Mammary epithelial cell (primary cell): ENCODE measurements at regions not wholly inside any gene's neighbourhood (a gene's known extent, or its start where the extent isn't known, plus 50 kb on each side); places are given as distances from the start of the nearest gene placed in this dataset.

ENCODE experiments used
- CTCF ChIP-seq, 2 donors: IDR thresholded peaks in 1 of 2; conservative IDR thresholded peaks in 1 of 2; 2 replicates each; pipeline ENCODE4 v1.5.1; 2011 to 2012; ENCODE audit warnings: inconsistent platforms in 2 of 2, low read length in 2 of 2, mild to moderate bottlenecking in 2 of 2, control low read depth in 1 of 2, low read depth in 1 of 2; ENCODE audit not compliant: insufficient read depth in 1 of 2; ENCODE audit errors: extremely low read depth in 1 of 2
- EZH2 ChIP-seq: IDR thresholded peaks from 2 replicates; pipeline ENCODE4 v1.6.1; 2012; ENCODE audit warnings: low read length, inconsistent platforms, borderline replicate concordance

DNA sequence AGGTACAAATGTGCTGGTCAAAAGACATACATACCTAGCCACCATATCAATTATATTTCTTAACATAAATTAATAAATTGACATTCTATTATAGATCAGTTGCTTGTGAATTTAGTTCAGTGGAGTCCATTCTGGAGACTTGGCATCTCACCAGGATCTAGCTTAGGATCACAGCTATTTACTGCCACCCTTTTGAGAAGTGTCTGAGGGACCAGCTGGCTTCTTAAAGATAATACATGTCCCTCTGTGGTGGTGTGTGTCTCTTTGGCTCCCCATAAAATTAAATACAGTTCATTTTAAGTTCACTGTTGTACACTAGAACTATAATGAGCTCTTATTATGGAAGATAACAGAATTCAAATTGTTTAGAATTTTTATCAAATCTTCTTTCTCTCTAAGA lies 290.7 kb downstream of the PRELID2 start:
- no peak for TF ChIP-seq CTCF (conservative IDR thresholded peaks at IDR 0.05 in 1 of 2, IDR thresholded peaks at IDR 0.05 in 1 of 2; ENCODE audit: extremely low read depth in 1 of 2, insufficient read depth in 1 of 2, low read depth in 1 of 2, low read length in 2 of 2)
- TF ChIP-seq EZH2: no peak
